SJSA1 (cell line): ENCODE measurements at regions not wholly inside any gene's neighbourhood (a gene's known extent, or its start where the extent isn't known, plus 50 kb on each side); places are given as distances from the start of the nearest gene placed in this dataset.

ENCODE experiments used
- DNase-seq, 2 experiments: peaks; one replicate each; pipeline ENCODE4 v3.0.0-alpha.2; 2015 to 2020; ENCODE audit warnings: low spot score in 2 of 2, low read depth in 1 of 2
- H3K27ac ChIP-seq: fragments of 250-450 bp; sonication (Bioruptor Pico); 2 replicates; pipeline ENCODE4 v1.5.1; 2020; ENCODE audit warnings: mild to moderate bottlenecking, moderate library complexity
- H3K27me3 ChIP-seq: fragments of 250-450 bp; sonication (Bioruptor Pico); replicated peaks from 2 replicates; pipeline ENCODE4 v1.5.1; 2020; ENCODE audit warnings: mild to moderate bottlenecking, moderate library complexity
- H3K36me3 ChIP-seq: fragments of 250-450 bp; sonication (Bioruptor Pico); 2 replicates; pipeline ENCODE4 v1.5.1; 2020; ENCODE audit warnings: mild to moderate bottlenecking
- H3K4me1 ChIP-seq: fragments of 250-450 bp; sonication (Bioruptor Pico); replicated peaks from 2 replicates; pipeline ENCODE4 v1.6.1; 2021; ENCODE audit warnings: mild to moderate bottlenecking
- H3K4me3 ChIP-seq: fragments of 250-450 bp; sonication (Bioruptor Pico); 2 replicates; pipeline ENCODE4 v1.5.1; 2020; ENCODE audit warnings: mild to moderate bottlenecking
- H3K9me3 ChIP-seq: fragments of 250-450 bp; sonication (Bioruptor Pico); replicated peaks from 2 replicates; pipeline ENCODE4 v1.5.1; 2020; ENCODE audit warnings: mild to moderate bottlenecking

DNA sequence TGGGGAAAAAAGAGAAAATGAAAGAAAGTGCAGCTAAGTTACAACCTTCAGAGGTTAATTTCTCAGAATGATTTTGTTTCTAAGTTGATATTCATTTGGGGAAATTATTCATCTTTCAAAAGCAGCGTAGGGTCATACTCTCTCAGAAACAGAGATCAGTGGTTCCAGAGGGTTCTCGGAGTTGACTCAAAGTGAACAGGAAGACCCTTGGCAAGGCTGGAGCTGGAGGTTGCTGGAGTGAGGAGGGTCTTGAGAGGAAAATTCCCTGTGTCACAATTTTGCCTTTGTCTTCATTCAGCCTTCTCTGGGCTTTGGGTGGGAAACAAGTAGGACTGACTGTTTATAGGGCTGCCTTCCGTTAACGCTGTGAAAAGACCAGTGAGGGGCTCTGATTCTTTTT, 168.2 kb downstream of the ICOS start:
- no peak for DNase-seq

DNA sequence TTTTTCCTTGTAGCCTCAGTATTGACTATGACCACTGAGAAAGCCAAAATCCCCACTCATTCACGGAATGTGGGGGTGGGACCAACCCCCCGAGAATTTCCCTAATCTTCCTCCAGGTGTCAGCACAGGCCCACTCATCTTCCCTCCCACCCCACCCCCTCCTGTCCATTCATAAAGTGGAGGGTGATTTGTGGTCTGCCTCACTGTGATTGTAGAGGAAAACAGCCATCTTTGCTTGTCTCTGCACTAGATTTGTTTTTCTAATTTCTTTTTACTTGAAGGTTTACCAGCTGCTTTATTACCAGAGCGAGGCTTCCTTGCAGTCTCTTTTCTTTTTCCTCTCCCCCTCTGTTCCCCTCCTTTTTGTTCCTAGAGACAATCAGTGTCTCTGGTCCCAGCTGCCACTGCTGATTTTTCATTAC, 171.8 kb downstream of the ICOS start:
- Histone ChIP-seq H3K9me3 (no peaks in the 10 kb centered on the region), H3K4me1 (peaks cover 30% of the 10 kb centered on the region), H3K27me3 (no peaks in the 10 kb centered on the region), H3K4me3 (no peak overlapping the region), H3K27ac (peak overlapping the region; percentile 37; the same call in 1 of the 2 replicates), H3K36me3 (no peaks in the 10 kb centered on the region)
- peak; percentile 48 to 56 for DNase-seq

More for the DNA sequence above, 168.2 kb downstream of the ICOS start:
- H3K4me1 ChIP-seq, result peaks cover 14% of the 10 kb centered on the region
- H3K36me3 ChIP-seq, result no peaks in the 10 kb centered on the region
- no peaks in the 10 kb centered on the region for H3K27me3 ChIP-seq
- H3K27ac ChIP-seq, result no peak overlapping the region
- H3K4me3 ChIP-seq, result no peak overlapping the region
- H3K9me3 ChIP-seq, result no peaks in the 10 kb centered on the region

DNA sequence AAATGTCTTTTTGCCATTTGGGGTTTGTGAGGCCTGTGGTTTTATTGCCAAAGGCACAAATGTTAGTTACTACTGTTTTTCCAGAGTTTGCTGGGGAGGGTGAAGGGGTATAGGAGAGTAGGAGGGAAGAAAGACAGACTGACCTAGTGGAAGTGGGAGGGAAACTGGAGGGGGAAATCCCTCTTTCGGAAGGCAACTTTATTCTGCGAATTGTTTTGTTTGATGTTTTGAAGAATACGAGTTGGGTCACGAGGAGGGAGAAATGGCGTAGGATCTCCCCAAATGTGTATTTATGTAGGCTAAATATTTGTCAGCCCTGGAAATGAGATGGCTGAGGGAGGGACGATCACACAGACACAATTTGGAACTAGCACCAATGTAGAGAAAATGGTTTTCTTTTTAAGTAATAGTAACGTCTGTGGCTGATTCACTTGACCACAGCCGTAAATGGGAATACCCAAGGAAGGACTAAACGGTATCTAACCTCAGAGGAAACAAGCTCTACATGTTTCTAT, 172.3 kb downstream of the ICOS start:
- H3K4me1 ChIP-seq, result peaks cover 30% of the 10 kb centered on the region
- H3K36me3 ChIP-seq, result no peaks in the 10 kb centered on the region

DNA sequence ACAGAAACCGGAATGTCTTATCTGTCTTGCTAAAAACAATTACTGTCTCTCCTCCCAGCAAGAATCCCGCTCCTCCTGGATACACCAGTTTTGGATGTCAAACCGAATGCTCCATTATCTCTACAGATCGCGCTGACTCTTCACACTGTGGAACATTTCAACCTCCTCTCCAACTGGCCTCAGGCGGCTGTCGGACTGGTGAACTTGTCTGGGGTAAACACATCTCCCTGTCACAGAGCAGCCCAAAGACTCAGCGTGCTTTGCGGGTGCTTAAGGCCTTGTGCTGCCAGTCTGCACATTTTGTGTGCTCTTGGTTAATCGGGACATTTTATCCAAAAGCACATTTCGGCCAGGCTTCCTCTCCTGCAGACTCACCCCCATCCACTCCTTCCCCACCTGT, 173.1 kb downstream of the ICOS start:
- no peak overlapping the region for H3K4me3 ChIP-seq
- peak in 1 of 2 experiments; percentile 6 for DNase-seq
- no peaks in the 10 kb centered on the region for H3K9me3 ChIP-seq
- H3K36me3 ChIP-seq, result no peaks in the 10 kb centered on the region
- peaks cover 30% of the 10 kb centered on the region for H3K4me1 ChIP-seq
- no peaks in the 10 kb centered on the region for H3K27me3 ChIP-seq
- H3K27ac ChIP-seq, result no peak overlapping the region

More for the DNA sequence above, 172.3 kb downstream of the ICOS start:
- Histone ChIP-seq H3K9me3 (no peaks in the 10 kb centered on the region), H3K27ac (peak overlapping the region; percentile 37; the same call in 1 of the 2 replicates), H3K4me3 (no peak overlapping the region), H3K27me3 (no peaks in the 10 kb centered on the region)
- no peak for DNase-seq

DNA sequence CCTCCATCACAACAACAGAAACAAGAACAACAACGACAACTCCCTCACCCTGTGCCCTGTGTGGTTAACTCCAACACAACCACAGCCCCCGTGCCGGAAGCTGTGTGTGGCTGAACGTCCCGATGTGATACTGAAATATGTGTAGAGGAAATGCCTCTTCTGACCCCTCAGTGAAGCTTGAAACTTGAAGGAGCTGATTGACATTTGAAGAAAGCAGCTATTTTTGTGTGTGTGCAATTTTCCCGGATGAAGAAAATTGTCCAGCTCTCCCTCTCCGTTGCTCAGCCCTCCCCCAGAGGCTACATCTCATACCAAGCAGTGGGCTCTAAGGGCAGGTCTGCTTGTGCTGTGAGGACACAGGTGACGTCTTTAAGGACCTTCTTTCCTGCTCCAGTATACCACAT, 173.8 kb downstream of the ICOS start:
- Histone ChIP-seq H3K4me3 (no peak overlapping the region), H3K27me3 (no peaks in the 10 kb centered on the region), H3K36me3 (no peaks in the 10 kb centered on the region), H3K4me1 (peaks cover 30% of the 10 kb centered on the region), H3K27ac (peak overlapping the region; percentile 73), H3K9me3 (no peaks in the 10 kb centered on the region)
- peak; percentile 52 to 68 for DNase-seq

DNA sequence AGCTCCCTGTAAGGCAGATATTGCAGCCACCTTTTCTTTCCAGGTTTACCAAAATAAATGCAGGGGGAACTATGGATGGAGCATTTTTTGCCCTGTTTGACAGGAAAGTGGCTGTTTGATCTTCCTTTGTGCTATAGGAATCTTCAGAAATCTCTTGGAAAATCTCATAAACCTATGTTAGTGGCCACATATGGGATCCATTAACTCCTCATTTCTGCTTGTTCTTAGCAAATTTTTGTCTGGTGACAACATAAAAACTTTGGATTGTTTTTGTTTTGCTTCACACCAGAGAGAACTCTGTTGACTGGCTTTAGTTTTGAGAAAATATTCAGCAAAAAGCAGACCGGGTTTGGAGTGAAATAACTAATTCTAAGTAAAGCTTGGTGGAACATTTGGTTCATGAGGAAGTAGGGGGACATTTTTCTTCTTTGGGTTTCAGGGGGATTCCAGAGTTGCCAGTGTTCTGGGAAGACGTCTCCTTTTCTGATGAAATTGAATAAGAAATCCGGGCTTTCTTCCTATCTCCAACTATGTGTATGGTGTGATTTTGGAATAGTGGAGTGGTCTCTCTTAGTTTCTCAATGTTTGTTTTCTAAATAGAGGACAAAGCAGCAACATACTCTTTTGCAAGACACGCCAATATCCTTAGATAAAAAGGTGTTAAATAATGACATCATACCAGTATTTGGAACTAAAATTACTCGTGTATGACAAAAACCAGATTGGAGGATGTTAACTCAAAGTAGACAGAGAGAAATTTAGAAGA, 174.4 kb downstream of the ICOS start:
- no peaks in the 10 kb centered on the region for H3K36me3 ChIP-seq
- peaks cover 30% of the 10 kb centered on the region for H3K4me1 ChIP-seq
- H3K27ac ChIP-seq, result peak overlapping the region; percentile 73
- no peaks in the 10 kb centered on the region for H3K27me3 ChIP-seq
- H3K4me3 ChIP-seq, result no peak overlapping the region
- peak in 1 of 2 experiments; percentile 77 for DNase-seq
- H3K9me3 ChIP-seq, result no peaks in the 10 kb centered on the region

DNA sequence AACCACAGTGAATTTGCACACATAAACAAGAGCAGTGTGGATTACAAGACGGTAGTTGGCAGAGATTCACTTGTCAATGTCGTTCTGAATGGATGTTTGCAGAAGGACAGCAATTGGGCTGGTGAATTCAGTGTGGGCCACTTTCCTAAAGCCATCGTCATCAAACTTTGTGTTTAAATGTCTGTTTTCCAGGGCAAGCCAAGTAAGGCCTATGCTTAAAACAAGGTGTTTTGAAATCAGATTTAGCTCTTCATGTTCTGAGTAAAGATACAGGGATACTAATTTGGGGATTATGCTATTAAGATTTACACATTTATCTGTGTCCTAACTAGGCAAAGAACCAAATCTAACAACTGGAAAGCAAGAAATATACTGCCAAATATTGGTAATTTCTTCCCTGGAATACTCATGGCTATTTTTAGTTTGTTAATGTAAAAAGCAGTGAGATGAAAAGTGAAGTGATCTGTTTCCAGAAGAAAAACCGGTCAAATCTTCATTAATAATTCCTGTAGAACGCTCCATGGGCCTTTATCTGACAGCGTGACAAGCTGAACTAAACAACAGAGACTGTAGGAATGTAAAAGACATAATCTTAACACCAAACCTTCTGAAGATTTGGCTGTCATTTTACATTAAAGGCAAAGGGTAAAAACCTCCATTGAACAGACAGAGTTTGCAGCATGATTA, 175.7 kb downstream of the ICOS start:
- Histone ChIP-seq H3K27ac (no peak overlapping the region), H3K4me3 (no peak overlapping the region), H3K4me1 (peaks cover 30% of the 10 kb centered on the region), H3K9me3 (no peaks in the 10 kb centered on the region), H3K36me3 (no peaks in the 10 kb centered on the region), H3K27me3 (no peaks in the 10 kb centered on the region)
- no peak for DNase-seq

DNA sequence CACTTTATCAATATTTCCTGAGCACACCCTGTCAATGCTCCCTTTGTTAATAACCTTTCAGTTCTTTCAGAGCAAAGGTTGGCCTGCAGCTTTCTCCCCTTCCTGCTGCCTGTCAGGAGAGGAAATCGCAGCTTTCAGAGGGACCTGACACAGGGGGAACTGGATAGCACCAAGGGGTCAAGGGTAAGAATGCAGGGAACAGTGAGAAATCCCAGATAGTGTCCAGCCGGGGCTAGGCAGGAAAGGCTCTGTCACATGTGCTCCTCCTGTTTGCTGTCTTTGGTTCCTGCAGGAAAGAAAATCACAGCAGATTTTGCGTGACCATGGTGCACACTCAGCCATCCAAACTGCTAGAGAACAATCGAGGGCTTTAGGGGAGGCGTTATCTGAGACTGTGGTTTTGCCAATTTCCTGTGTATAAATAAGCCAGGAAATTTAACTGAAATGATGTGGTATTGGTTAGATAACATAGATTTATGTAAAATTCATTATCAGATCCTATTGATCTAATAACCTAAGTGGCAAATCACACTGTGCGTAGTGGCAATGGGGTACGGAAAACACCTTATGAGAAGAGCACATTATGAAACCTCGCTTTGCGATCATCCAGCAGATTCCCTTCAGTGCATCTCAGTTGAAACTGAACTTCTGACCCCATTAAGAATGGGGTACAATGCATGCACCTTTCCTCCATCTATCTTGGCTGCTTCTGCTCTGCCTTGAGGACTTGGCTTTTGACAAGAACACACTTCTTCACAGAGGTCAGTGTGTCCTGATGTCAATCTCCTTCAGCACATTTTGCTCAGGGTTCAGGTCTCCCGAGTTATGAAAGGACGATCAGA, 178.0 kb downstream of the ICOS start:
- Histone ChIP-seq H3K9me3 (no peaks in the 10 kb centered on the region), H3K27ac (no peak overlapping the region), H3K27me3 (no peaks in the 10 kb centered on the region)

DNA sequence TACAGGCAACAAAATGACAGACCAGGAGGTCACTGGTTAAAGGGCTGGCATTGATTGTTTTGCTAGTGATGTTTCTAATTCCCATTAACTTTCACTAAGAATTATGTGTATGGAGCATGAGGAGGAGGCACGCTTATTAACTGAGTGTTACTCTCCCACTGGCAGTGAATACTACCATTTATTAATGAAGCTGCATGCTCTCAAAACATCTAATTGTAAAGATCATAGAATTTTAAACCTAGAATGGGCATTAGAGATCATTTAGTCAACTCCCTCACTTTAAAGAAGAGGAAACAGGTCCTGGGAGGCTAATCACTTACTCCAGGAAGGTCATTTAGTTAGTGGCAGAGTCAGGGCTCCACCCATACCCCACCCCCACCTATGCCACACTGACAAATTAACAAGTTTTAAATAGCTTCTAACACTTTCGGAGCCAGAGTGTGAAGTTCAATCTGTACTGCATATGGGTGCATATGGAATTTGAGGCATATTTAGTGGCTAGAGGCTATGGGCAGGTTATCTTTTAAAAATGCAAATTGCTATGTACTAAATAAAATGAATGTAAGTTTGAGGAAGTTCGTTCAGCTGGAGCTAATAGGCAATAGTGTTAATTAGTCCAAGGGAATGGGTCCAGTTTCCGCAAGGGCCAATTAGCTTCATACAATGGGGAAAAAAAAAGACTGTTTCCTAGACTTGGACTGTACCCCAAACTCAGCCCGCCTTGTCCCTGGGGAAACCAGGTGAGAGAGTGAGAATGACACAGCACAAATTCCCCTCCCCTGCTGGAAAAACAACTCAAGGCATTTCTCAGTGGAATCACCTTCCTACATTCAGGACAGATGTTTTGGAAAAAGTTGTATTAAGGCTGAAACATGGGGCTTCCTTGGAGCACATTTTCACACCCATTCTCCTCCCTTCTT, 178.8 kb downstream of the ICOS start:
- Histone ChIP-seq H3K27me3 (no peaks in the 10 kb centered on the region), H3K4me3 (no peak overlapping the region), H3K4me1 (peaks cover 10% of the 10 kb centered on the region), H3K36me3 (no peaks in the 10 kb centered on the region), H3K27ac (no peak overlapping the region), H3K9me3 (no peaks in the 10 kb centered on the region)
- DNase-seq, result no peak

More for the DNA sequence above, 178.0 kb downstream of the ICOS start:
- no peak overlapping the region for H3K4me3 ChIP-seq
- DNase-seq, result no peak
- peaks cover 18% of the 10 kb centered on the region for H3K4me1 ChIP-seq
- no peaks in the 10 kb centered on the region for H3K36me3 ChIP-seq

DNA sequence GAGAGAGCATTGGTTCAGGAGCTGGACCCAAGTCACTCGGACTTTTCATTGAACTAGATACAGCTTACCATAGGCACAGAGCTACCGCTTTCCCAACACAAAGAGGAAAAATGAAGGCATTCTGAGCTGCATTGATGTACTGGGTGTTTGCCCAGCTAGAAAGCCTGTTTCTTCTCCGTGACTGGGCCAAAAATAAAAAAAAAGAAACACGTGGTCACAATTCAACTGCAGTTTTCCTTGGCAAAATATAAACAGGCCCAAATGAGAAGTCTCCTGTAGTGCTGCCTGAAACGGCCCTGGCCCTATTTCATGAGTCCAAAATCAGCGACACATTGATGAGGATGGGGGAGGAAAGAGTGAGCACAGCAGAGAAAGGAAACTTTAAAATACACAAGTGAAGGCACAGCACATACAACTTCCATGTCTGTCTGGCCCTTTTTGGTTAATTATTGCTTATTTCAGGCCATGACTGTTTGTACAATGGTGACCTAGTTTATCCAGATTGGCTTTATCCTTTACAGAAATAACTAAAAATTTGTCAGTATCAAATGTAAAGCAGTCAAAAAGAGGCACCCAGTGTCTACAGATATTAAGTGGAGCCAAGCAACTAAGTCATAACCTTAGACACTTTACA, 179.7 kb downstream of the ICOS start:
- Histone ChIP-seq H3K27me3 (no peaks in the 10 kb centered on the region), H3K4me1 (peaks cover under 1% of the 10 kb centered on the region)
- no peak for DNase-seq

DNA sequence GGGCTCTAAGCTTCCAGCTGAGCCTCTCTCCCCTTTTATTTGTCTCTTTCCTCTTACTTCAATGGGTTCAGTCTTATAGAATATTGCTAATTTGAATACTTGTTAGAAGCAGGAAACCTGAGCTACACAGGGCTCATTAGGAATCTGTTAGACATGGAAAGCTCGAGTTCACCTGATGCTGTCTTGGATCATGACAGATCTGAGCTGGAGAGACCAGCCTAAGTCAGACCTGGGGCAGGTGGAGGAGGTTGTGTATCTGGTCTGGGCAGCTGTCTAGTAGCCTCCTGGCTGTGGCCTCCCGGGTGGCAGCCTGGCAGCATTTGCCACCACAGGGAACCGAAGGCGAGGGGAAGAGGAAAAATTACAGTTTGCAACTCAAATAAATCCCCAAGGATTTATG, 185.9 kb downstream of the ICOS start:
- Histone ChIP-seq H3K4me3 (no peak overlapping the region), H3K27me3 (no peaks in the 10 kb centered on the region), H3K27ac (no peak overlapping the region), H3K36me3 (no peaks in the 10 kb centered on the region), H3K4me1 (no peaks in the 10 kb centered on the region), H3K9me3 (no peaks in the 10 kb centered on the region)
- no peak for DNase-seq

More for the DNA sequence above, 179.7 kb downstream of the ICOS start:
- no peaks in the 10 kb centered on the region for H3K36me3 ChIP-seq
- no peak overlapping the region for H3K4me3 ChIP-seq
- H3K9me3 ChIP-seq, result no peaks in the 10 kb centered on the region
- H3K27ac ChIP-seq, result no peak overlapping the region

DNA sequence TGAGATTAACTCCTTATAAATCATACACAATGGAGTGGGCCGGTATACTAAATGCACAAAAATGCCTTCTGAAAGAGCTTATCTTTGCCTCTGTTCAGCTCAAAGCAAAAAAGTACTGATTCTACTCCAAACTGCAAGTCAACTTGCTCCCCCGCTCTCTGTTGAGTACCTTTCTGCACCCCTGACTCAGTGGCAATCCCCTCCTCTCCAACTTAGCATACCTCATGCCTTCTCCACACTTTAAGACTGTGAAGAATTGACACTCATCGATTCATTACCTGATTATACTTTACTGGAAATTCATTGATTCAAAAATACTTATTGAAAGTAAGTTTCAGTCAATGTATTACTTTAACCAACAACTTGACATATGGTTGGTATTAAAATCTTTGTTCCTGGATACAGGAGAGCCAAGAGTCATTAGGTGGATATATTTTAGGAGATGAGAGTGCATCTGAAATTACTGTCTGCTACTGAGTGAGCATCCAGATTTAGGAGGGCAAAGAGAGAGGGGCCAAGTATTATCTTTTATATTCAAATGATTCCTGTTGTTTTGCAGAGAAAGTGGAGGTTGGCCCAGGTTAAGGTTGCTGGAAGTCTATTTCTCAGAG, 187.7 kb downstream of the ICOS start:
- no peaks in the 10 kb centered on the region for H3K4me1 ChIP-seq
- DNase-seq, result no peak
- H3K27me3 ChIP-seq, result no peaks in the 10 kb centered on the region
- H3K27ac ChIP-seq, result no peak overlapping the region
- H3K4me3 ChIP-seq, result no peak overlapping the region
- H3K36me3 ChIP-seq, result no peaks in the 10 kb centered on the region
- no peaks in the 10 kb centered on the region for H3K9me3 ChIP-seq
